SKM-1 (cell line): ENCODE measurements at regions not wholly inside any gene's neighbourhood (a gene's known extent, or its start where the extent isn't known, plus 50 kb on each side); places are given as distances from the start of the nearest gene placed in this dataset.
"Not testable (repeated sequence)": the region's sequence is repeated elsewhere in the genome, so short reads cannot be mapped to it uniquely, and the experiment has no call there.

Experiments
- DNase-seq: peaks from one replicate; lab custom pipeline; 2025; ENCODE audit not compliant: unreplicated experiment; lab: John Stamatoyannopoulos, UW

- DNase-seq, result no peak
These were observed 109.8 kb upstream of the TMEM170B start for GRCh38 chr6:11427723-11428245.

GRCh38 chr6:11427091-11427722 is 110.3 kb upstream of the TMEM170B start:
- no peak for DNase-seq

- DNase-seq, result no peak
These were observed 111.0 kb upstream of the TMEM170B start for GRCh38 chr6:11426571-11426970.

GRCh38 chr6:11425876-11426275 is 111.7 kb upstream of the TMEM170B start:
- no peak for DNase-seq

GRCh38 chr6:11425431-11425871 is 112.1 kb upstream of the TMEM170B start:
- DNase-seq, result no peak

GRCh38 chr6:11424395-11425034 is 113.0 kb upstream of the TMEM170B start:
- DNase-seq, result no peak

- DNase-seq, result no peak
These were observed 113.9 kb upstream of the TMEM170B start for GRCh38 chr6:11423667-11424066.

GRCh38 chr6:11423072-11423471 is 114.5 kb upstream of the TMEM170B start:
- DNase-seq, result no peak

- DNase-seq, result no peak
These were observed 117.6 kb upstream of the TMEM170B start for GRCh38 chr6:11419763-11420453.

GRCh38 chr6:11418290-11418905 is 119.2 kb upstream of the TMEM170B start:
- DNase-seq, result no peak

- no peak for DNase-seq
These were observed 120.5 kb upstream of the TMEM170B start for GRCh38 chr6:11416936-11417576.

GRCh38 chr6:11416099-11416935 is 121.2 kb upstream of the TMEM170B start:
- not testable (repeated sequence) for DNase-seq

GRCh38 chr6:11415557-11415956 is 122.0 kb upstream of the TMEM170B start:
- no peak for DNase-seq

- no peak for DNase-seq
These were observed 123.2 kb upstream of the TMEM170B start for GRCh38 chr6:11414176-11414963.

- DNase-seq, result no peak
These were observed 123.8 kb upstream of the TMEM170B start for GRCh38 chr6:11413728-11414127.

- no peak for DNase-seq
These were observed 124.3 kb upstream of the TMEM170B start for GRCh38 chr6:11413117-11413687.

GRCh38 chr6:11412616-11413015 is 124.9 kb upstream of the TMEM170B start:
- DNase-seq, result no peak

- no peak for DNase-seq
These were observed 125.5 kb upstream of the TMEM170B start for GRCh38 chr6:11412011-11412424.

GRCh38 chr6:11411593-11411992 is 126.0 kb upstream of the TMEM170B start:
- no peak for DNase-seq
